Ishikawa (cell line): ENCODE measurements at regions not wholly inside any gene's neighbourhood (a gene's known extent, or its start where the extent isn't known, plus 50 kb on each side); places are given as distances from the start of the nearest gene placed in this dataset.

Experiments used
- CEBPB ChIP-seq: IDR thresholded peaks from 2 replicates; pipeline ENCODE4 v1.6.1; 2012
- EGR1 ChIP-seq: IDR thresholded peaks from 2 replicates; pipeline ENCODE4 v1.6.1; 2012
- EP300 ChIP-seq: IDR thresholded peaks from 2 replicates; pipeline ENCODE4 v1.6.1; 2012; ENCODE audit warnings: borderline replicate concordance
- FOXM1 ChIP-seq: IDR thresholded peaks from 2 replicates; pipeline ENCODE4 v1.6.1; 2012; ENCODE audit warnings: low read depth, borderline replicate concordance
- NFIC ChIP-seq: IDR thresholded peaks from 2 replicates; pipeline ENCODE4 v1.6.1; 2012
- RAD21 ChIP-seq: IDR thresholded peaks from 2 replicates; pipeline ENCODE4 v1.6.1; 2012; ENCODE audit warnings: low read depth
- TCF12 ChIP-seq: IDR thresholded peaks from 2 replicates; pipeline ENCODE4 v1.6.1; 2012; ENCODE audit warnings: low read depth
- YY1 ChIP-seq: IDR thresholded peaks from 2 replicates; pipeline ENCODE4 v1.6.1; 2012; ENCODE audit warnings: low read depth
- TF ChIP-seq, protein P1 (sequence below): IDR thresholded peaks from 2 replicates; pipeline ENCODE4 v1.6.1; 2012; ENCODE audit warnings: low read depth, mild to moderate bottlenecking
- TF ChIP-seq, protein P2 (sequence below): IDR thresholded peaks from 2 replicates; pipeline ENCODE4 v1.6.1; 2012
- TF ChIP-seq, protein P3 (sequence below): IDR thresholded peaks from 2 replicates; pipeline ENCODE4 v1.6.1; 2012

DNA sequence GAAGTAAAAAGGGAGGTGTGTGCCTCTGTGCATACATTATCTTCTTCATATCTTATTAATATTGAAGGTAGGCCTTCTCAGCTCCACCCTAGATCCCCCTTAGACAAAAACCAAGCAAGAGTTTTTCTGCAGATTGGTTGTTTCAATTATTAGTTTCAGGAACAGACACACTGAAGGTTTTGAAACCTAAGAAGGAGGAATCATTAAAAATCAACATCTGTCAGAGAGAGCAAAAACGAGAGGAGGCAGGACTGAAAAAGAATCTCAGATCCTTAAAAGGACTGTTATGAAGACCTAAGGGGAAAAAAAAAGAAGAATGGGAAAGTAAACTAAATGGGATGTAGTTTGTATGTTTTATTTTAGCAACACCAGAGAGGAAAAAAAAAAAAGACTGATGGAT lies 560.8 kb upstream of the JAG1 start:
- TF ChIP-seq, protein P1, sequence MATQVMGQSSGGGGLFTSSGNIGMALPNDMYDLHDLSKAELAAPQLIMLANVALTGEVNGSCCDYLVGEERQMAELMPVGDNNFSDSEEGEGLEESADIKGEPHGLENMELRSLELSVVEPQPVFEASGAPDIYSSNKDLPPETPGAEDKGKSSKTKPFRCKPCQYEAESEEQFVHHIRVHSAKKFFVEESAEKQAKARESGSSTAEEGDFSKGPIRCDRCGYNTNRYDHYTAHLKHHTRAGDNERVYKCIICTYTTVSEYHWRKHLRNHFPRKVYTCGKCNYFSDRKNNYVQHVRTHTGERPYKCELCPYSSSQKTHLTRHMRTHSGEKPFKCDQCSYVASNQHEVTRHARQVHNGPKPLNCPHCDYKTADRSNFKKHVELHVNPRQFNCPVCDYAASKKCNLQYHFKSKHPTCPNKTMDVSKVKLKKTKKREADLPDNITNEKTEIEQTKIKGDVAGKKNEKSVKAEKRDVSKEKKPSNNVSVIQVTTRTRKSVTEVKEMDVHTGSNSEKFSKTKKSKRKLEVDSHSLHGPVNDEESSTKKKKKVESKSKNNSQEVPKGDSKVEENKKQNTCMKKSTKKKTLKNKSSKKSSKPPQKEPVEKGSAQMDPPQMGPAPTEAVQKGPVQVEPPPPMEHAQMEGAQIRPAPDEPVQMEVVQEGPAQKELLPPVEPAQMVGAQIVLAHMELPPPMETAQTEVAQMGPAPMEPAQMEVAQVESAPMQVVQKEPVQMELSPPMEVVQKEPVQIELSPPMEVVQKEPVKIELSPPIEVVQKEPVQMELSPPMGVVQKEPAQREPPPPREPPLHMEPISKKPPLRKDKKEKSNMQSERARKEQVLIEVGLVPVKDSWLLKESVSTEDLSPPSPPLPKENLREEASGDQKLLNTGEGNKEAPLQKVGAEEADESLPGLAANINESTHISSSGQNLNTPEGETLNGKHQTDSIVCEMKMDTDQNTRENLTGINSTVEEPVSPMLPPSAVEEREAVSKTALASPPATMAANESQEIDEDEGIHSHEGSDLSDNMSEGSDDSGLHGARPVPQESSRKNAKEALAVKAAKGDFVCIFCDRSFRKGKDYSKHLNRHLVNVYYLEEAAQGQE: no peak
- TF ChIP-seq, protein P2, sequence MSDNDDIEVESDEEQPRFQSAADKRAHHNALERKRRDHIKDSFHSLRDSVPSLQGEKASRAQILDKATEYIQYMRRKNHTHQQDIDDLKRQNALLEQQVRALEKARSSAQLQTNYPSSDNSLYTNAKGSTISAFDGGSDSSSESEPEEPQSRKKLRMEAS: no peak
- TF ChIP-seq, protein P3, sequence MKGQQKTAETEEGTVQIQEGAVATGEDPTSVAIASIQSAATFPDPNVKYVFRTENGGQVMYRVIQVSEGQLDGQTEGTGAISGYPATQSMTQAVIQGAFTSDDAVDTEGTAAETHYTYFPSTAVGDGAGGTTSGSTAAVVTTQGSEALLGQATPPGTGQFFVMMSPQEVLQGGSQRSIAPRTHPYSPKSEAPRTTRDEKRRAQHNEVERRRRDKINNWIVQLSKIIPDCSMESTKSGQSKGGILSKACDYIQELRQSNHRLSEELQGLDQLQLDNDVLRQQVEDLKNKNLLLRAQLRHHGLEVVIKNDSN: no peak
- TF ChIP-seq TCF12: no peak
- no peak for TF ChIP-seq CEBPB
- TF ChIP-seq FOXM1: no peak
- no peak for TF ChIP-seq EP300
- no peak for TF ChIP-seq RAD21
- no peak for TF ChIP-seq NFIC
- TF ChIP-seq YY1: no peak
- TF ChIP-seq EGR1: no peak
